ENCODE measurements at regions not wholly inside any gene's neighbourhood (a gene's known extent, or its start where the extent isn't known, plus 50 kb on each side); places are given as distances from the start of the nearest gene placed in this dataset.

DNA sequence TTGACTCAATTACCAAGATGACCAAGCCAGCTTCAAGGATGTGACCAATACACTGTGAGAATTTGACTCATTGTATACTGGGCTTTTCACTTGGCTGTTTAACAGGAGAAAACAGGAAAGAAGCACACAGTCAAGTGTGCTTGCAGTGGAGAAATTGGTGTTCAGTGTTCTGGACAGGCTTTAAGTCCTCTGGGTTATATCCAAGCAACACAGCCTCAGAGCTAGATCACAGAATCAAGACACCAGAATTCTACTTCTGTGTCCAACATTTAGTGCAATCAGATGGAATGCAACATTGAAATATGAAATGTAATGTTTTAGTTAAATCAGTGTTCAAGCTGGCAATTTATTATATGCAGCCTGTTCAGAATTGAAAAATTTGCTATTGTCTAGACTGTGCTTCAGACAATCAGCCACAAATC is 694.4 kb downstream of the LTN1 start:
- TF ChIP-seq, protein P1, sequence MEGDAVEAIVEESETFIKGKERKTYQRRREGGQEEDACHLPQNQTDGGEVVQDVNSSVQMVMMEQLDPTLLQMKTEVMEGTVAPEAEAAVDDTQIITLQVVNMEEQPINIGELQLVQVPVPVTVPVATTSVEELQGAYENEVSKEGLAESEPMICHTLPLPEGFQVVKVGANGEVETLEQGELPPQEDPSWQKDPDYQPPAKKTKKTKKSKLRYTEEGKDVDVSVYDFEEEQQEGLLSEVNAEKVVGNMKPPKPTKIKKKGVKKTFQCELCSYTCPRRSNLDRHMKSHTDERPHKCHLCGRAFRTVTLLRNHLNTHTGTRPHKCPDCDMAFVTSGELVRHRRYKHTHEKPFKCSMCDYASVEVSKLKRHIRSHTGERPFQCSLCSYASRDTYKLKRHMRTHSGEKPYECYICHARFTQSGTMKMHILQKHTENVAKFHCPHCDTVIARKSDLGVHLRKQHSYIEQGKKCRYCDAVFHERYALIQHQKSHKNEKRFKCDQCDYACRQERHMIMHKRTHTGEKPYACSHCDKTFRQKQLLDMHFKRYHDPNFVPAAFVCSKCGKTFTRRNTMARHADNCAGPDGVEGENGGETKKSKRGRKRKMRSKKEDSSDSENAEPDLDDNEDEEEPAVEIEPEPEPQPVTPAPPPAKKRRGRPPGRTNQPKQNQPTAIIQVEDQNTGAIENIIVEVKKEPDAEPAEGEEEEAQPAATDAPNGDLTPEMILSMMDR (conservative IDR thresholded peaks at IDR 0.05; ENCODE audit: low read length) = no peak
- no peak for TF ChIP-seq EZH2phosphoT487 (IDR thresholded peaks at IDR 0.05; ENCODE audit: borderline replicate concordance)

Data from Loucy (cell line).